VCaP (cell line): ENCODE measurements at regions not wholly inside any gene's neighbourhood (a gene's known extent, or its start where the extent isn't known, plus 50 kb on each side); places are given as distances from the start of the nearest gene placed in this dataset.
"Not testable (repeated sequence)": the region's sequence is repeated elsewhere in the genome, so short reads cannot be mapped to it uniquely, and the experiment has no call there.

ENCODE experiments used
- H3K27ac ChIP-seq: fragments of 450-650 bp; 2 replicates; pipeline ENCODE4 v1.5.1; 2017
- TF ChIP-seq, protein P1 (sequence below): fragments of 450-650 bp; conservative IDR thresholded peaks from 2 replicates; pipeline ENCODE4 v1.5.1; 2017; ENCODE audit warnings: mild to moderate bottlenecking, moderate library complexity

DNA sequence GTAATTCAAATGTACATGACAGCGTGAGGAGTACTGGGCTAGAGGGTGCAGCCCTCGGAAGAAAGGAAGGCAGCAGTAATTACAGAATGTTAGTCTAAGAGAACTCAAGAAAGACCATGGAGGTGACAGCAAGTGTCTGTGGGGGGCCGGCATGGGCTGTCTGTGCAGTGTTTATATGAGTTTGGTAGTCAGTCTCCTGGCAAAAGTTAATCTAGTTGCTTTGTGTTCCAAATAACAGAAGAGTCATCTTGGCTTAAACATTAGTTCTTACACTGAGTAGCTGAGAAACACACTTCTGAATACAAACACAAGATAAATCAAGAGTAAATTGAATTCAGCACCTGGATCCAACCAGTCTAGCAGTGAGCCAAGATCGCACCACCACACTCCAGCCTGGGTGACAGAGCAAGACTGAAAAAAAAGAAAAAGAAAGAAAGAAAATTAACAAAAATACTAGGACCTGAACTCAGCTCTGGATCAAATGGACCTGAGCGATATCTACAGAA lies 189.3 kb upstream of the COX10 start:
- TF ChIP-seq, protein P1, sequence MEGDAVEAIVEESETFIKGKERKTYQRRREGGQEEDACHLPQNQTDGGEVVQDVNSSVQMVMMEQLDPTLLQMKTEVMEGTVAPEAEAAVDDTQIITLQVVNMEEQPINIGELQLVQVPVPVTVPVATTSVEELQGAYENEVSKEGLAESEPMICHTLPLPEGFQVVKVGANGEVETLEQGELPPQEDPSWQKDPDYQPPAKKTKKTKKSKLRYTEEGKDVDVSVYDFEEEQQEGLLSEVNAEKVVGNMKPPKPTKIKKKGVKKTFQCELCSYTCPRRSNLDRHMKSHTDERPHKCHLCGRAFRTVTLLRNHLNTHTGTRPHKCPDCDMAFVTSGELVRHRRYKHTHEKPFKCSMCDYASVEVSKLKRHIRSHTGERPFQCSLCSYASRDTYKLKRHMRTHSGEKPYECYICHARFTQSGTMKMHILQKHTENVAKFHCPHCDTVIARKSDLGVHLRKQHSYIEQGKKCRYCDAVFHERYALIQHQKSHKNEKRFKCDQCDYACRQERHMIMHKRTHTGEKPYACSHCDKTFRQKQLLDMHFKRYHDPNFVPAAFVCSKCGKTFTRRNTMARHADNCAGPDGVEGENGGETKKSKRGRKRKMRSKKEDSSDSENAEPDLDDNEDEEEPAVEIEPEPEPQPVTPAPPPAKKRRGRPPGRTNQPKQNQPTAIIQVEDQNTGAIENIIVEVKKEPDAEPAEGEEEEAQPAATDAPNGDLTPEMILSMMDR = no peak
- H3K27ac ChIP-seq = no peak overlapping the region

GRCh38 chr17:13883659-13884058 lies 185.6 kb upstream of the COX10 start:
- TF ChIP-seq, protein P1 = no peak

DNA sequence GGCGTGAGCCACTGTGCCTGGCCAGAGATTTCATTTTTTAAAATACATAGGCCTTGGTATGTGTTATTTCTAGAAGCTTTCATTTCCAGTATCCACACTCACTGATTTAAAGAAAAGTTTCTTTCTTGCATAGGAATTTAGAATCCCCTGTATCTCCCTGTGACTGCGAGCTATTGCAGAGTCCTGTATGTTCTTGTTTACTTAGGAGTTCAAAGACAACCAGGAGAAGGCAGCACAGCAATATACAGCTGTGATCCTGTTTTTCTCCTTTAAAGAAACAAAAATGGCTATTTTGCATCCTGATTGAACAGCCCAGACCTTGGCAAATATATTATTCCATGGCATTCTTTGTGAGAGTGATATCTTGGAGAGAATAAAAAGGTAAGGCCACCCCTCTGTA lies 185.0 kb upstream of the COX10 start:
- H3K27ac ChIP-seq = no peak overlapping the region
- TF ChIP-seq, protein P1 = no peak

More at GRCh38 chr17:13883659-13884058, 185.6 kb upstream of the COX10 start:
- H3K27ac ChIP-seq = no peak overlapping the region

DNA sequence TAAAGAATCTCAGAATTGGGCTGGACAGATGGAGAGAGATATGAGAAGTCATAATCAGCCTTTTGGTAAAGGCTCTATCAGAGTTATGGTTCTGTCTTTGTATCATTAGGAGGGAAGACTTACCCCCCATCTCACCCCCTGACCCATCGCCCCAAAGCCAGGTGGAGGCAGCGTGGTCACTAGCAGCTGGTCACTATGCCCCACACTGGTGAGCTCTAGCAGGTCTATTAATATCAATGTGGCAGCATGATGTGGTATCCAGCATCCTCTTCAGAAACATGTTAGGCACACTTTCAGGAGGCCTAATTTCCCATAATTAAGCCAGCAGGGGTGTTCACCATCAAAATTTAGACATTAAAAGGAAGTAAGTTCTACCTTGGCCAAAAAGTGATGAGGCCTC lies 183.8 kb upstream of the COX10 start:
- TF ChIP-seq, protein P1 = no peak
- H3K27ac ChIP-seq = no peak overlapping the region

- TF ChIP-seq, protein P1 = no peak
- no peak overlapping the region for H3K27ac ChIP-seq
Observed at GRCh38 chr17:13885953-13886889, 183.1 kb upstream of the COX10 start.

DNA sequence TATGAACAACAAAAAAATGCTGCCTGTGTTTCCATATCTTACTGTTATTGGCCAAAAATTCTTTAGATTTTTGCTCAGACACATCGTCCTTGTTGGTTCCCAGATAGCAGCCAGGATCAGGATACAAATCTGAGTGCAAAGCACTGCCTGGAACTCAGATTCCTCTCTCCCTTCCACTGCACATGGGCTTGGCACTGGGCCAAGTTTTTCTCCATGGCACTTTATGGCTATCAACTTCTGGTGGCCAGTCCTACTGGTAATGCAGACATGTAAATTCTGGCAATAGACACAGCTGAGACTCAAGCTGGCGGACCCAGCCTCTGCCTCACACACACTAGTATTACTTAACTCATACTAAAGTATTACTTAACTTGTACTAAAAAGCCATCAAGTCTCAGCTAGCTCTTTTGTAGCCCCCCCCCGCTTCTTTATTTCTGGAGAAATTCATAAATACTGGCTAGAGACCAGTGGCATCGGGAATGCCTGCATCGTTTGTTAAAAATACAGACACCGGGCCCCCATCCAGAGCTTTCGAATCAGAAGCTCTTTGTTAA lies 181.2 kb upstream of the COX10 start:
- H3K27ac ChIP-seq = no peak overlapping the region
- TF ChIP-seq, protein P1 = no peak

- not testable (repeated sequence) for H3K27ac ChIP-seq
Observed at GRCh38 chr17:13908971-13909370, 160.3 kb upstream of the COX10 start.
